Tibial nerve (tissue), 3 donors: ENCODE measurements at regions not wholly inside any gene's neighbourhood (a gene's known extent, or its start where the extent isn't known, plus 50 kb on each side); places are given as distances from the start of the nearest gene placed in this dataset.

Experiments
- POLR2A ChIP-seq, 2 donors: fragments of 450-650 bp; IDR thresholded peaks; one replicate each; pipeline ENCODE4 v1.6.1; 2017; ENCODE audit warnings: antibody characterized with exemption in 2 of 2, mild to moderate bottlenecking in 2 of 2, moderate library complexity in 2 of 2
- TF ChIP-seq, protein P1 (sequence below), 5 experiments: fragments of 200-600 bp in 3 of 5; fragments of 450-650 bp in 2 of 5; sonication (generic) in 3 of 5; IDR thresholded peaks; one replicate each; pipeline ENCODE4 v1.5.1; 2016 to 2019; ENCODE audit warnings: antibody characterized with exemption in 5 of 5, mild to moderate bottlenecking in 3 of 5, moderate library complexity in 2 of 5

DNA sequence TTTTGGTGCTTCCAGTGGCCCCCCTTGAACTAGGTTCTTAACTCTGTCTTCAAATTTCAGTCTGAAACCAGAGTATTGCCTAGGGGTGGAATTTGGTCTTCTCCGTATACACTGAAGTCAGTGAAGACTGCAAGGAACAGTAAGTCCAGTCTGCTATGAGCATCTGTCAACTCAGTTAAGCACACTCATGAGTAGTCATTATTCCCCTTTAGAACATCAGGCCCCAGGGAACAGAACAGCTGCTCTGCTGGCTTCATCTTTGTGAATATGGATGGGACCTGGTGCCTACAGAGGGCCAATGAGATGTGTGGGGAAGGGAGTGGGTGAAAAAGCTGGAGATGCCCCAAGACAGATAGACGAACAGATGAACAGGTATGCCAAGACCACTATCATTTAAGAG is 85.2 kb upstream of the PRR23C start:
- TF ChIP-seq, protein P1, sequence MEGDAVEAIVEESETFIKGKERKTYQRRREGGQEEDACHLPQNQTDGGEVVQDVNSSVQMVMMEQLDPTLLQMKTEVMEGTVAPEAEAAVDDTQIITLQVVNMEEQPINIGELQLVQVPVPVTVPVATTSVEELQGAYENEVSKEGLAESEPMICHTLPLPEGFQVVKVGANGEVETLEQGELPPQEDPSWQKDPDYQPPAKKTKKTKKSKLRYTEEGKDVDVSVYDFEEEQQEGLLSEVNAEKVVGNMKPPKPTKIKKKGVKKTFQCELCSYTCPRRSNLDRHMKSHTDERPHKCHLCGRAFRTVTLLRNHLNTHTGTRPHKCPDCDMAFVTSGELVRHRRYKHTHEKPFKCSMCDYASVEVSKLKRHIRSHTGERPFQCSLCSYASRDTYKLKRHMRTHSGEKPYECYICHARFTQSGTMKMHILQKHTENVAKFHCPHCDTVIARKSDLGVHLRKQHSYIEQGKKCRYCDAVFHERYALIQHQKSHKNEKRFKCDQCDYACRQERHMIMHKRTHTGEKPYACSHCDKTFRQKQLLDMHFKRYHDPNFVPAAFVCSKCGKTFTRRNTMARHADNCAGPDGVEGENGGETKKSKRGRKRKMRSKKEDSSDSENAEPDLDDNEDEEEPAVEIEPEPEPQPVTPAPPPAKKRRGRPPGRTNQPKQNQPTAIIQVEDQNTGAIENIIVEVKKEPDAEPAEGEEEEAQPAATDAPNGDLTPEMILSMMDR (IDR thresholded peaks at IDR 0.05): no peak
- no peak for TF ChIP-seq POLR2A (IDR thresholded peaks at IDR 0.05)
